ENCODE measurements at regions not wholly inside any gene's neighbourhood (a gene's known extent, or its start where the extent isn't known, plus 50 kb on each side); places are given as distances from the start of the nearest gene placed in this dataset.

GRCh38 chr2:2889646-2890045 is 488.0 kb downstream of the EIPR1 start:
- DNase-seq = no peak

- no peak for DNase-seq
Observed at GRCh38 chr2:2889141-2889540, 488.5 kb downstream of the EIPR1 start.

- no peak for DNase-seq
Observed at GRCh38 chr2:2887772-2888387, 489.7 kb downstream of the EIPR1 start.

- no peak for DNase-seq
Observed at GRCh38 chr2:2886922-2887321, 490.7 kb downstream of the EIPR1 start.

- no peak for DNase-seq
Observed at GRCh38 chr2:2881499-2881898, 496.1 kb downstream of the EIPR1 start.

- DNase-seq = no peak
Observed at GRCh38 chr2:2880938-2881337, 496.7 kb downstream of the EIPR1 start.

- no peak for DNase-seq
Observed at GRCh38 chr2:2879781-2880180, 497.8 kb downstream of the EIPR1 start.

GRCh38 chr2:2879071-2879470 is 498.5 kb downstream of the EIPR1 start:
- DNase-seq = no peak

- DNase-seq = no peak
Observed at GRCh38 chr2:2877427-2877826, 500.2 kb downstream of the EIPR1 start.

GRCh38 chr2:2876331-2877221 is 501.0 kb downstream of the EIPR1 start:
- no peak for DNase-seq

- no peak for DNase-seq
Observed at GRCh38 chr2:2875831-2876230, 501.8 kb downstream of the EIPR1 start.

GRCh38 chr2:2875296-2875695 is 502.3 kb downstream of the EIPR1 start:
- no peak for DNase-seq

GRCh38 chr2:2874805-2875204 is 502.8 kb downstream of the EIPR1 start:
- DNase-seq = no peak

GRCh38 chr2:2874341-2874740 is 503.3 kb downstream of the EIPR1 start:
- no peak for DNase-seq

- no peak for DNase-seq
Observed at GRCh38 chr2:2873450-2873811, 504.2 kb downstream of the EIPR1 start.

- DNase-seq = no peak
Observed at GRCh38 chr2:2872713-2873449, 504.7 kb downstream of the EIPR1 start.

- DNase-seq = no peak
Observed at GRCh38 chr2:2872309-2872617, 505.4 kb downstream of the EIPR1 start.

- no peak for DNase-seq
Observed at GRCh38 chr2:2871480-2872308, 505.9 kb downstream of the EIPR1 start.

GRCh38 chr2:2870106-2870505 is 507.5 kb downstream of the EIPR1 start:
- no peak for DNase-seq

GRCh38 chr2:2869553-2869952 is 508.1 kb downstream of the EIPR1 start:
- no peak for DNase-seq

- DNase-seq = no peak
Observed at GRCh38 chr2:2868085-2868484, 509.5 kb downstream of the EIPR1 start.

GRCh38 chr2:2867397-2867979 is 510.1 kb downstream of the EIPR1 start:
- no peak for DNase-seq

- no peak for DNase-seq
Observed at GRCh38 chr2:2866459-2866858, 511.2 kb downstream of the EIPR1 start.

Measured in activated naive CD4-positive, alpha-beta T cell treated with Interleukin-2 at 50 U/mL for 16 hours (primary cell).